Loucy (cell line): ENCODE measurements at regions not wholly inside any gene's neighbourhood (a gene's known extent, or its start where the extent isn't known, plus 50 kb on each side); places are given as distances from the start of the nearest gene placed in this dataset.
"Not testable (repeated sequence)": the region's sequence is repeated elsewhere in the genome, so short reads cannot be mapped to it uniquely, and the experiment has no call there.

Experiments used
- H2AFZ ChIP-seq: fragments of 200-600 bp; sonication (generic); 2 replicates; pipeline ENCODE4 v1.6.0; 2016; ENCODE audit warnings: antibody characterized with exemption, mild to moderate bottlenecking, low read length, moderate library complexity
- H3F3A ChIP-seq: fragments of 200-600 bp; 2 replicates; pipeline ENCODE4 v1.6.0; 2016; ENCODE audit warnings: antibody characterized with exemption, low read depth, mild to moderate bottlenecking
- H3K27me3 ChIP-seq: fragments of 200-600 bp; sonication (generic); 2 replicates; pipeline ENCODE4 v1.6.1; 2014; ENCODE audit warnings: low read length, mild to moderate bottlenecking; ENCODE audit not compliant: insufficient read depth, poor library complexity, severe bottlenecking
- H3K36me3 ChIP-seq: fragments of 200-600 bp; sonication (generic); 2 replicates; pipeline ENCODE4 v1.6.1; 2016; ENCODE audit warnings: low read length; ENCODE audit not compliant: insufficient read depth
- H3K4me1 ChIP-seq: fragments of 200-600 bp; sonication (generic); 2 replicates; pipeline ENCODE4 v1.5.1; 2014; ENCODE audit warnings: low read length, mild to moderate bottlenecking; ENCODE audit not compliant: insufficient read depth, poor library complexity, severe bottlenecking
- H3K4me2 ChIP-seq: fragments of 200-600 bp; sonication (generic); 2 replicates; pipeline ENCODE4 v1.6.0; 2014; ENCODE audit warnings: antibody characterized with exemption, low read length, low read depth, mild to moderate bottlenecking; ENCODE audit not compliant: poor library complexity, severe bottlenecking
- H3K4me3 ChIP-seq: fragments of 200-600 bp; sonication (generic); 2 replicates; pipeline ENCODE4 v1.5.1; 2014; ENCODE audit warnings: low read length, mild to moderate bottlenecking, mixed read lengths; ENCODE audit not compliant: poor library complexity, severe bottlenecking
- H3K79me2 ChIP-seq: fragments of 200-600 bp; sonication (generic); 2 replicates; pipeline ENCODE4 v1.6.1; 2014; ENCODE audit warnings: low read length; ENCODE audit not compliant: insufficient read depth
- H3K9ac ChIP-seq: fragments of 200-600 bp; sonication (generic); 2 replicates; pipeline ENCODE4 v1.6.0; 2014; ENCODE audit warnings: mild to moderate bottlenecking, low read depth, low read length, moderate library complexity; ENCODE audit not compliant: poor library complexity, severe bottlenecking
- H3K9me2 ChIP-seq: fragments of 200-600 bp; sonication (generic); replicated peaks from 2 replicates; pipeline ENCODE4 v1.6.1; 2016; ENCODE audit warnings: low read depth, low read length, mixed read lengths
- H3K9me3 ChIP-seq: fragments of 200-600 bp; sonication (generic); 2 replicates; pipeline ENCODE4 v1.6.1; 2014; ENCODE audit warnings: mild to moderate bottlenecking, antibody characterized with exemption, low read length, low read depth; ENCODE audit not compliant: insufficient read depth
- H4K20me1 ChIP-seq: fragments of 200-600 bp; sonication (generic); 2 replicates; pipeline ENCODE4 v1.6.0; 2014; ENCODE audit warnings: antibody characterized with exemption, low read length, mild to moderate bottlenecking; ENCODE audit not compliant: insufficient read depth, poor library complexity, severe bottlenecking
- CTCF ChIP-seq: fragments of 200-600 bp; sonication (generic); conservative IDR thresholded peaks from 2 replicates; pipeline ENCODE4 v1.5.1; 2014; ENCODE audit warnings: mild to moderate bottlenecking, antibody characterized with exemption, low read length
- EZH2phosphoT487 ChIP-seq: fragments of 200-600 bp; IDR thresholded peaks from 2 replicates; pipeline ENCODE4 v1.6.1; 2018; ENCODE audit warnings: antibody characterized with exemption, mild to moderate bottlenecking, moderate library complexity, borderline replicate concordance

- peaks cover 23% of the 10 kb centered on the region for H3K4me1 ChIP-seq
- H3K9ac ChIP-seq: no peak overlapping the region
- no peaks in the 10 kb centered on the region for H3K27me3 ChIP-seq
- no peaks in the 10 kb centered on the region for H3K79me2 ChIP-seq
- H3K9me3 ChIP-seq: no peaks in the 10 kb centered on the region
- no peaks in the 10 kb centered on the region for H3K36me3 ChIP-seq
- TF ChIP-seq CTCF (no peak), EZH2phosphoT487 (no peak)
- no peaks in the 10 kb centered on the region for H3F3A ChIP-seq
- H3K4me2 ChIP-seq: no peak overlapping the region
- H3K4me3 ChIP-seq: no peak overlapping the region
- H4K20me1 ChIP-seq: no peaks in the 10 kb centered on the region
- H2AFZ ChIP-seq: no peak overlapping the region
- H3K9me2 ChIP-seq: no peaks in the 10 kb centered on the region
These were observed 76.6 kb upstream of the SSBP2 start for GRCh38 chr5:81827500-81827899.

- Histone ChIP-seq H3K79me2 (no peaks in the 10 kb centered on the region), H3K27me3 (no peaks in the 10 kb centered on the region), H3K4me2 (no peak overlapping the region), H3K9ac (no peak overlapping the region), H3K4me3 (no peak overlapping the region), H3K9me3 (no peaks in the 10 kb centered on the region), H4K20me1 (no peaks in the 10 kb centered on the region), H2AFZ (no peak overlapping the region), H3K4me1 (peaks cover 24% of the 10 kb centered on the region), H3K9me2 (no peaks in the 10 kb centered on the region), H3K36me3 (no peaks in the 10 kb centered on the region), H3F3A (no peaks in the 10 kb centered on the region)
- no peak; the same call in 1 of the 2 replicates for TF ChIP-seq CTCF
- no peak for TF ChIP-seq EZH2phosphoT487
These were observed 75.2 kb upstream of the SSBP2 start for GRCh38 chr5:81826128-81826527.

- Histone ChIP-seq H3K9ac (no peak overlapping the region), H3K79me2 (no peaks in the 10 kb centered on the region), H3K36me3 (no peaks in the 10 kb centered on the region), H3K27me3 (no peaks in the 10 kb centered on the region), H3K4me3 (no peak overlapping the region), H3K9me3 (no peaks in the 10 kb centered on the region), H4K20me1 (no peaks in the 10 kb centered on the region), H3K4me2 (no peak overlapping the region), H3K9me2 (no peaks in the 10 kb centered on the region), H3K4me1 (peaks cover 33% of the 10 kb centered on the region), H2AFZ (no peak overlapping the region), H3F3A (no peaks in the 10 kb centered on the region)
- no peak for TF ChIP-seq EZH2phosphoT487
- TF ChIP-seq CTCF: no peak
These were observed 74.3 kb upstream of the SSBP2 start for GRCh38 chr5:81825237-81825636.

- not testable (repeated sequence) for H3K4me3 ChIP-seq, H3K9me3 ChIP-seq, H2AFZ ChIP-seq, H3K9ac ChIP-seq, H3K9me2 ChIP-seq, H4K20me1 ChIP-seq, H3K27me3 ChIP-seq, H3K79me2 ChIP-seq, H3K36me3 ChIP-seq, H3K4me2 ChIP-seq, H3F3A ChIP-seq
- peaks cover 40% of the 10 kb centered on the region for H3K4me1 ChIP-seq
These were observed 72.8 kb upstream of the SSBP2 start for GRCh38 chr5:81823736-81824135.
